ENCODE measurements at regions not wholly inside any gene's neighbourhood (a gene's known extent, or its start where the extent isn't known, plus 50 kb on each side); places are given as distances from the start of the nearest gene placed in this dataset.

DNA sequence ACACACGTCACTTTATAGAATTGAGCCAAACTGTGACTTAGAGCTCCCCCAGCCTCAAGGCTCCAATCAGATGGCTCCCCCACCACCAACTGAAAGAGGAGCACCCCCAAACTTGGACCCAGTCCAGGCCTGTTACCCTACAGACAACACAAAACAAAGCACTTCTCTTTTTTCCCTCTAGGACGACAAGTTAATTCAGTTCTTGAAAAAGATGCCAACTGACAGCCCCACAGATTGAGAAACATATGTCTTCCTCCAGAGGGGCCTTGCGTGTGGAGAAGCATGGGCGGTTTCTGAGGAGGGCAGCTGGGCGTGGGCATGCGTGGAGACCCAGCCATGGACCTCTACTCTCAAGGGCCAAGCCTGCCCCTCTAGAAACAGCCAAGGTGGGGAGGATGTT lies 229.5 kb downstream of the SHQ1 start:
- TF ChIP-seq, protein P1, sequence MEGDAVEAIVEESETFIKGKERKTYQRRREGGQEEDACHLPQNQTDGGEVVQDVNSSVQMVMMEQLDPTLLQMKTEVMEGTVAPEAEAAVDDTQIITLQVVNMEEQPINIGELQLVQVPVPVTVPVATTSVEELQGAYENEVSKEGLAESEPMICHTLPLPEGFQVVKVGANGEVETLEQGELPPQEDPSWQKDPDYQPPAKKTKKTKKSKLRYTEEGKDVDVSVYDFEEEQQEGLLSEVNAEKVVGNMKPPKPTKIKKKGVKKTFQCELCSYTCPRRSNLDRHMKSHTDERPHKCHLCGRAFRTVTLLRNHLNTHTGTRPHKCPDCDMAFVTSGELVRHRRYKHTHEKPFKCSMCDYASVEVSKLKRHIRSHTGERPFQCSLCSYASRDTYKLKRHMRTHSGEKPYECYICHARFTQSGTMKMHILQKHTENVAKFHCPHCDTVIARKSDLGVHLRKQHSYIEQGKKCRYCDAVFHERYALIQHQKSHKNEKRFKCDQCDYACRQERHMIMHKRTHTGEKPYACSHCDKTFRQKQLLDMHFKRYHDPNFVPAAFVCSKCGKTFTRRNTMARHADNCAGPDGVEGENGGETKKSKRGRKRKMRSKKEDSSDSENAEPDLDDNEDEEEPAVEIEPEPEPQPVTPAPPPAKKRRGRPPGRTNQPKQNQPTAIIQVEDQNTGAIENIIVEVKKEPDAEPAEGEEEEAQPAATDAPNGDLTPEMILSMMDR (IDR thresholded peaks at IDR 0.05), result no peak
- TF ChIP-seq POLR2A (IDR thresholded peaks at IDR 0.05), result no peak
- no peak for TF ChIP-seq POLR2AphosphoS5 (IDR thresholded peaks at IDR 0.05; ENCODE audit: insufficient read depth in 1 of 2, low read depth in 1 of 2)

Data from vagina (tissue), 2 donors.